ENCODE measurements at regions not wholly inside any gene's neighbourhood (a gene's known extent, or its start where the extent isn't known, plus 50 kb on each side); places are given as distances from the start of the nearest gene placed in this dataset.

- TF ChIP-seq EZH2 (IDR thresholded peaks at IDR 0.05; ENCODE audit: low read length, missing control alignments) (no peak), CTCF (conservative IDR thresholded peaks at IDR 0.05 in 1 of 2, IDR thresholded peaks at IDR 0.05 in 1 of 2; ENCODE audit: low read depth in 1 of 2, low read length in 2 of 2) (no peak)
These were observed 120.1 kb upstream of the TSPAN8 start for GRCh38 chr12:71277866-71278265.

All from fibroblast of lung (primary cell).